Memory B cell (primary cell): ENCODE measurements at regions not wholly inside any gene's neighbourhood (a gene's known extent, or its start where the extent isn't known, plus 50 kb on each side); places are given as distances from the start of the nearest gene placed in this dataset.
"Not testable (repeated sequence)": the region's sequence is repeated elsewhere in the genome, so short reads cannot be mapped to it uniquely, and the experiment has no call there.

Experiments
- ATAC-seq: fragments of 150-1000 bp; cut with Tn5 transposase; 2 replicates; pipeline ENCODE4 v1.10.0; 2021; ENCODE audit warnings: low read depth, mild to moderate bottlenecking, moderate library complexity
- DNase-seq, 2 donors: peaks; one replicate each; pipeline ENCODE4 v3.0.0; 2022; ENCODE audit warnings: low spot score in 2 of 2
- H3K27ac Mint-ChIP-seq: one replicate; pipeline ENCODE4 v1.8.0; 2022; ENCODE audit warnings: mild to moderate bottlenecking, moderate library complexity, mixed read lengths
- H3K27me3 Mint-ChIP-seq: one replicate; pipeline ENCODE4 v1.8.0; 2022; ENCODE audit warnings: mixed read lengths
- H3K36me3 Mint-ChIP-seq: one replicate; pipeline ENCODE4 v1.8.0; 2022; ENCODE audit warnings: mild to moderate bottlenecking, mixed read lengths
- H3K4me1 Mint-ChIP-seq: one replicate; pipeline ENCODE4 v1.8.0; 2022; ENCODE audit warnings: mixed read lengths
- H3K4me3 Mint-ChIP-seq: one replicate; pipeline ENCODE4 v1.8.0; 2022; ENCODE audit warnings: mild to moderate bottlenecking, moderate library complexity, mixed read lengths
- H3K9me3 Mint-ChIP-seq: one replicate; pipeline ENCODE4 v1.8.0; 2022; ENCODE audit warnings: mixed read lengths

- Mint-ChIP-seq H3K27me3 (no peaks in the 10 kb centered on the region), H3K4me3 (no peak overlapping the region), H3K27ac (no peak overlapping the region), H3K9me3 (peaks cover 3% of the 10 kb centered on the region), H3K4me1 (no peaks in the 10 kb centered on the region), H3K36me3 (no peaks in the 10 kb centered on the region)
- ATAC-seq: no peak
- DNase-seq: no peak
These were observed 676.1 kb upstream of the GYPC start for GRCh38 chr2:125979886-125980285.

GRCh38 chr2:125983364-125983763, 672.6 kb upstream of the GYPC start:
- no peaks in the 10 kb centered on the region for H3K36me3 Mint-ChIP-seq
- H3K27me3 Mint-ChIP-seq: no peaks in the 10 kb centered on the region
- DNase-seq: no peak
- H3K9me3 Mint-ChIP-seq: peaks cover 6% of the 10 kb centered on the region
- H3K4me1 Mint-ChIP-seq: no peaks in the 10 kb centered on the region
- no peak overlapping the region for H3K4me3 Mint-ChIP-seq
- no peak for ATAC-seq
- no peak overlapping the region for H3K27ac Mint-ChIP-seq

GRCh38 chr2:126029316-126029715, 626.6 kb upstream of the GYPC start:
- no peak for ATAC-seq
- no peaks in the 10 kb centered on the region for H3K27me3 Mint-ChIP-seq
- peaks cover 6% of the 10 kb centered on the region for H3K9me3 Mint-ChIP-seq
- no peaks in the 10 kb centered on the region for H3K4me1 Mint-ChIP-seq
- H3K27ac Mint-ChIP-seq: no peak overlapping the region
- no peaks in the 10 kb centered on the region for H3K36me3 Mint-ChIP-seq
- no peak overlapping the region for H3K4me3 Mint-ChIP-seq
- DNase-seq: no peak

GRCh38 chr2:126038861-126039260, 617.1 kb upstream of the GYPC start:
- H3K27me3 Mint-ChIP-seq: no peaks in the 10 kb centered on the region
- no peaks in the 10 kb centered on the region for H3K4me1 Mint-ChIP-seq
- H3K4me3 Mint-ChIP-seq: no peak overlapping the region
- H3K27ac Mint-ChIP-seq: no peak overlapping the region
- ATAC-seq (peak; percentile 49), DNase-seq (no peak)
- H3K36me3 Mint-ChIP-seq: no peaks in the 10 kb centered on the region
- H3K9me3 Mint-ChIP-seq: no peaks in the 10 kb centered on the region

GRCh38 chr2:126041391-126042047, 614.4 kb upstream of the GYPC start:
- Mint-ChIP-seq H3K36me3 (no peaks in the 10 kb centered on the region), H3K4me3 (no peak overlapping the region), H3K4me1 (no peaks in the 10 kb centered on the region), H3K9me3 (no peaks in the 10 kb centered on the region), H3K27me3 (no peaks in the 10 kb centered on the region), H3K27ac (no peak overlapping the region)
- ATAC-seq: no peak
- DNase-seq: no peak

- DNase-seq: no peak
- Mint-ChIP-seq H3K27me3 (no peaks in the 10 kb centered on the region), H3K36me3 (no peaks in the 10 kb centered on the region), H3K9me3 (no peaks in the 10 kb centered on the region), H3K4me1 (no peaks in the 10 kb centered on the region), H3K4me3 (no peak overlapping the region), H3K27ac (no peak overlapping the region)
- no peak for ATAC-seq
These were observed 613.9 kb upstream of the GYPC start for GRCh38 chr2:126042089-126042488.

- Mint-ChIP-seq H3K27ac (no peak overlapping the region), H3K36me3 (no peaks in the 10 kb centered on the region), H3K27me3 (no peaks in the 10 kb centered on the region), H3K9me3 (peaks cover 6% of the 10 kb centered on the region), H3K4me3 (no peak overlapping the region), H3K4me1 (no peaks in the 10 kb centered on the region)
- DNase-seq (no peak), ATAC-seq (no peak)
These were observed 607.2 kb upstream of the GYPC start for GRCh38 chr2:126048719-126049118.

GRCh38 chr2:126049461-126049860, 606.5 kb upstream of the GYPC start:
- DNase-seq: no peak
- H3K36me3 Mint-ChIP-seq: no peaks in the 10 kb centered on the region
- ATAC-seq: no peak
- no peak overlapping the region for H3K27ac Mint-ChIP-seq
- peaks cover 6% of the 10 kb centered on the region for H3K9me3 Mint-ChIP-seq
- H3K4me3 Mint-ChIP-seq: no peak overlapping the region
- H3K27me3 Mint-ChIP-seq: no peaks in the 10 kb centered on the region
- H3K4me1 Mint-ChIP-seq: no peaks in the 10 kb centered on the region

- DNase-seq (no peak), ATAC-seq (no peak)
- Mint-ChIP-seq H3K27ac (no peak overlapping the region), H3K4me1 (no peaks in the 10 kb centered on the region), H3K9me3 (peaks cover 8% of the 10 kb centered on the region), H3K27me3 (no peaks in the 10 kb centered on the region), H3K36me3 (no peaks in the 10 kb centered on the region), H3K4me3 (no peak overlapping the region)
These were observed 604.8 kb upstream of the GYPC start for GRCh38 chr2:126050991-126051736.

GRCh38 chr2:126051737-126052240, 604.2 kb upstream of the GYPC start:
- H3K4me1 Mint-ChIP-seq, ATAC-seq, H3K4me3 Mint-ChIP-seq, H3K27me3 Mint-ChIP-seq, H3K9me3 Mint-ChIP-seq, H3K36me3 Mint-ChIP-seq, DNase-seq, H3K27ac Mint-ChIP-seq: not testable (repeated sequence)

GRCh38 chr2:126059379-126059778, 596.6 kb upstream of the GYPC start:
- H3K4me3 Mint-ChIP-seq: no peak overlapping the region
- peaks cover 2% of the 10 kb centered on the region for H3K36me3 Mint-ChIP-seq
- no peak for ATAC-seq
- DNase-seq: no peak
- H3K27me3 Mint-ChIP-seq: no peaks in the 10 kb centered on the region
- H3K27ac Mint-ChIP-seq: no peak overlapping the region
- no peaks in the 10 kb centered on the region for H3K4me1 Mint-ChIP-seq
- peaks cover 19% of the 10 kb centered on the region for H3K9me3 Mint-ChIP-seq

- no peak overlapping the region for H3K4me3 Mint-ChIP-seq
- peaks cover 1% of the 10 kb centered on the region for H3K9me3 Mint-ChIP-seq
- DNase-seq (no peak), ATAC-seq (no peak)
- no peaks in the 10 kb centered on the region for H3K27me3 Mint-ChIP-seq
- H3K27ac Mint-ChIP-seq: no peak overlapping the region
- no peaks in the 10 kb centered on the region for H3K4me1 Mint-ChIP-seq
- no peaks in the 10 kb centered on the region for H3K36me3 Mint-ChIP-seq
These were observed 570.8 kb upstream of the GYPC start for GRCh38 chr2:126085011-126085795.

- Mint-ChIP-seq H3K27ac (no peak overlapping the region), H3K9me3 (peaks cover 3% of the 10 kb centered on the region), H3K36me3 (no peaks in the 10 kb centered on the region), H3K4me1 (no peaks in the 10 kb centered on the region), H3K27me3 (no peaks in the 10 kb centered on the region), H3K4me3 (no peak overlapping the region)
- DNase-seq (no peak), ATAC-seq (no peak)
These were observed 555.0 kb upstream of the GYPC start for GRCh38 chr2:126100962-126101361.

GRCh38 chr2:126106006-126106405, 550.0 kb upstream of the GYPC start:
- Mint-ChIP-seq H3K36me3 (no peaks in the 10 kb centered on the region), H3K4me3 (no peak overlapping the region), H3K9me3 (peaks cover 4% of the 10 kb centered on the region), H3K27me3 (no peaks in the 10 kb centered on the region), H3K27ac (no peak overlapping the region), H3K4me1 (no peaks in the 10 kb centered on the region)
- ATAC-seq (no peak), DNase-seq (no peak)
